Suppressor macrophage treated with lipopolysaccharide for 4 hours (primary cell): ENCODE measurements at regions not wholly inside any gene's neighbourhood (a gene's known extent, or its start where the extent isn't known, plus 50 kb on each side); places are given as distances from the start of the nearest gene placed in this dataset.
"Not testable (repeated sequence)": the region's sequence is repeated elsewhere in the genome, so short reads cannot be mapped to it uniquely, and the experiment has no call there.

ENCODE experiments used
- DNase-seq: peaks from one replicate; pipeline ENCODE4 v3.0.0-alpha.2; 2020

DNA sequence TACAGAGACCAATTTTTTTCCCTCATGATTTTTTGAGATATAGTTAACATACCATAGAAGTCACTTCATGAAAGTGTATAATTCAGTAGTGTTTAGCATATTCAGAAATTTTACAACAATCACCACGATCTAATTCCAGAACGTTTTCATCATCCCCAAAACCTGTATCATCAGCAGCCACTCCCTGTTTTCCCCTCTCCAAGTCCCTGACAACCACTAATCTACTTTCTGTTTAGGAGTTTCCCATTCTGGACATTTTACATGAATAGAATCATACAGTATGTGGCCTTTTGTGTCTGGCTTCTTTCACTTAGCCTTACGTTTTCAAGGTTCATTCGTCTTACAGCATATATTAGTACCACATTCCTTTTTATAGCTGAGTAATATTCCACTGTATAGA lies 204.2 kb upstream of the PLD5 start:
- DNase-seq, result no peak

DNA sequence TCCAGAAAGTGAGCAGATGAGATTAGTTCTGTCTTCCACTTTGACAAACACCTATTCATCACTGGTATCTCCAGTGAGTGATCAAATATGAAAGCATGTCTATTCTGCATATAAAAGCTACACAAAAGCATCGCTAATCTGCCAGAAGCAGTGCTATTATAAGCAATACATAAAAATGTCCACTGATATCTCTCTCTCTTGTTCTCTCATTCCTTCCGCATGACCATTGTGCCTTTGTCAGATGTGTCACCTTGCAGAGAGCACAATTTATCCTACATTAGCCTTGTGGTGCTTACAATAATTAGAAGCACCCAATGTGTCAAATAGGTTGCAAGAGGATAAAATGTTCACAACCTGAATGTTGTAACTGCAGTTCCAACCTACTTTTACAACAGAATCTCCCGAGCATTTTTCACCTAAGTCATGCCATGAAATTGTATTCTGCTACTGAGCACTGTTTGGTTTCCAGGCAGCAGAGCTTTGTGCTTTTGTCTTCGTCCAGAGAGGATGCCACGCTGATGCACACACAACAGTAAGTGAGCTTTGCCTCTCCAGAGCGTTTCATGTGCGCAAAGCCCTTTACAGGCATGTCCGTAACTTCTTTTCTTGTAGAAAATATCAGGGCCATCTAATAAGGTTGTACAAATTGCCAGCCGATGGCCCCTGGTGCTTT lies 198.7 kb upstream of the PLD5 start:
- DNase-seq, result no peak

DNA sequence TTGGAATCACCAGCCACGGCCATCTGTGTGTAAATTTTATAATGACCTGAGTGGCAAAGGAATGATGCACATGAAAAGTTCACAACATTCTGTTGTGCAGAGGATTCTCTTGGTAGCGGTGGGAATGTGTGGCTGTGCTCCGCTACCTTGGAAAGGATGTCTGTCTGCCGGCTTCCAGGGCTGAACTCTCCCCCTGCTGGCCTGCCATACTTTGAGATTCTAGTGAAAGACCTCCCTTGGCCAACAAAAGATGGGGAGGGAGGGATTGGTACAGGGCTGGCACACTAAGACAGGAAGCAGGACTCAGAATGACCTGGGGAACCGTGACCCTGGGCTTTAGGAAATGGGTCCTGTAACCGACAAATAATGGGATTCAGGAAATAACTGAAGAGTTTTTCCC lies 194.5 kb upstream of the PLD5 start:
- no peak for DNase-seq

DNA sequence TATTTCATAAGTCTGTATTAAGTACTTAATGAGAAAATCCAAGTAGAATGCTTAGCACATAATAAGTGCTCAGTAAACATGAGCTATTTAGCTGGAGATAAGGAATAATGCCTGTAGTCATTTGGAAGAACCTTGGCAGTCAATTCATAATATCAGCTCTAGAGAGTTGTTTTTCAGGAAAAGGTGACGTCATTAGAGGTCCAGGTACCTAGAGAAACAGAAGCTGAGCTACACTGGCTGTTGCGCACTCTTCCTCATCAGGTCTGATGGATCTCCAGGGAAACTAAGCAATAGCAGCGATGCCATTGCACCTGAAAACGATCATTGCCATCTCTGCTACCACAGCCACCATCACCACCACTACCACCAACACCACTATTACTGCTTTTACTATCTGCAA lies 187.8 kb upstream of the PLD5 start:
- DNase-seq, result no peak

DNA sequence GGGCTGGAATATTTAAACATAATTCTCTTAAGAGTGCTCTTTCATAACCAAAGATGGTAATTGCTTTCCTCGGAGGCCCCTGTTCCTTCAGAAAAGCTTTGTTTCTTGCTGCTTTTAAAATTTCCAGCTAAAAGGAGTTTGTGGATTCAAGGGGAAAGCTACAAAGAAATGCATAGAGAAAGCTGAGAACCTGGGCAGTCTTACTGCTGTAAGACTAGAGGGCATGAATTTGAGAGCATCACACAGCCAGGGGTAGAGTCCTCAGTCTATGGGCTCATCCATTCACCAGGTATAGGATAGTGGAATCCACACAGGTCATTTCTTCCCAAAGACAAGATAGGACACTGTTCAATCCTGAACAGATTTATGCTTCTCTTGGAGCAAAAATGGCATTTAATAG lies 186.3 kb upstream of the PLD5 start:
- no peak for DNase-seq

DNA sequence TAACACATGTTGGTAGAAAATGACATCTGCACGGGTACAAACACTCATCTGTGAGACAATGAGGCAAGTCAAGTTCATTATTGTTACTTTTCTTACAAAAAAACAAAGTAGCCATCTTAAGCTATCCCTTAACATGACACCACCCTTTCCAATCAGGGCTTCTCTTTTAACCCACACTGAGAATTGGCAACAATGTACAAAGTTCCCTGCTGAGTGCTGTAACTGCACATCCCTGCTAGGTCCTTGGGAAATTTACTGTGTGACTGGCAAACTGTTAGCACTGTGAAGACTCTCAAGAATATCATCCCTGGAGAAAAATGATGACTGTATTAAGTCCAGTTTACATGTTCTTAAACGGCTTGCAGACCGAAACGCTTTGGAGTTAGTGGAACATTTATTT lies 185.8 kb upstream of the PLD5 start:
- DNase-seq, result no peak

DNA sequence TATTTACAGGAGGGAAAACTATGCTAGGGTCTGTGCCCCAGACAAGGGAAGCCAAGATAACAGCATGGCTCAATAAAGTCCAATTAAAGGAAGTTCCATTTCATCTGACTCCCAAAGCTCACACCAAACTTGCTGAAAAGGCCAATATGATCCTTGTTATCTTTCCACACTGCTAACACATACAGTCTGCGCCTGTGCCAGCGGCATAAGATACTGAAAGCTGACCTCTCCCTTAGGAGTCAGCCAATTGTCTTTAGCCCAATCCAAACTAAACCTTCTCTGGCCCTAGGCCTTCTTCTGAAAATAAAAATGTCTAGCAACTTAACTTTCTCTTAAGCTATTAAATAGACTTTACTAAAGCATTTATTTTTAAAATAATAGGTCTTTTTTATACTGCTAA lies 179.0 kb upstream of the PLD5 start:
- no peak for DNase-seq

DNA sequence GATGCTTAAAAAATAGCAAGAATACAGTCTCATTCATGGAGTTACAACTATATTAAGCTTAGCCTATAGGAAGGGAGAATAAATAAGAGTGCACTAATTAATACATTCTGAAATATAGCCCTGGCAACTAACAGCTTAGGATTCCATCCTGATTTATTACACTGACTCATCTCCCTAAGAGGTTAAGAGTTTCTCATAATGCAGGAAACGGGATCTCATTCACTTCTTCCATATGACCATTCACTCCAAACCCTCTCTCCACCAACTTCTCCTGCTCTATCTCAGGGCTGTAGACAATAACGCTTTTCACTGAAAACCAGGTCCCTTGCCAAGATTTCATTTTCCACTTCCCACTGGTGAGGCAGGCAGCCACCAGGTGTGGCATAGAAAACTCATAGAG lies 168.5 kb upstream of the PLD5 start:
- no peak for DNase-seq

DNA sequence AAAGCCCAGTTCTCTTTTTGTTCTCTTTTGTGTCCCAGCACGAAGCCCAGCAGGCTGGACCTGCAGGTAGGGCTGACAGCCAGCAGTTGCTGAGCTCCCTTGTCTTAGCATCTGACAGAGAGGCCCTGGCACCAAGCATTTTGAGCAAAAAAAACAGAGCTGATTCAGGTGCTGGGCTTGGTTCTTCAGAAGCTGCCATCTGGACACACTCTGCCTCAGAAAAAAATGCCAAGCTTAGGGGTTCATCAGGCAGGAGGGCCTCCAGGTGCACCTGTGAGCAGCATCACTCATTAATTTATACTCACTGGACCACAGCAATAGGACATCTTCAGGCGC lies 167.1 kb upstream of the PLD5 start:
- no peak for DNase-seq

DNA sequence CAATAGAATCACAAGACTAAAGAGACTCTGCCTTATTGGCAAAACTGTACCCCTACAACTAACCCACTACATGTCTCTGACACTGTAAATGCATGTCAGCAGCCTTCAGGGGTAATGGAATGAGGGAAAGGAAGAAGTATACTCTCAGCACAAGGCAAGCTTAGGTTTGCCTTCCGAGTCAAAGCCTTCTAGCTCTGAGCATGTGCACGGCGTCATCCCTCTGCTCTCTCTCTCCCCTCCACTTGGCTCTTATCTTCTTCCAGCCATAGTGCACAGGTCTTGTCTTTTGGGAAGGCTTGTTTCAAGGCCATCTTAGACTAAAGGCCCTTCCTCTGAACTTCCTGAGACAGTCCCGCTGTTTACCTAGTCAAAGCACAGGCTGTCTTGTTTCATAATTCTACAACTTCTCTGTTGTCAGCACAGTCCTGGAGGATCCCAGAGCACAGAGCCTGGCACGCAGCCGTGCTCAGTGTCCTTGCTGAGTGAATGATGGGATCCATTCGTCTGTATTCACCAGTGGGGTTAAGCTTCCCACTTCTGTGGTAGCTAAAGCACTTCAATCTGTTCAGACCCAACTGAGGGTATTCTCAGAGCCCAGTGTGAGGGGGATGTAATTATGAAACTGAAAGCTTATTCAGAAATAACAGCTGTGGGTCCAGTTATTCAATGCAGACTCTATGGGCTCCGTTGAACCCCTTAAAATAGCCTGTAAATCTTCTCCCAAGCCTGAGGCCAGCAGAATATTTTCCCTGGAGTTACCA lies 166.5 kb upstream of the PLD5 start:
- DNase-seq, result no peak

DNA sequence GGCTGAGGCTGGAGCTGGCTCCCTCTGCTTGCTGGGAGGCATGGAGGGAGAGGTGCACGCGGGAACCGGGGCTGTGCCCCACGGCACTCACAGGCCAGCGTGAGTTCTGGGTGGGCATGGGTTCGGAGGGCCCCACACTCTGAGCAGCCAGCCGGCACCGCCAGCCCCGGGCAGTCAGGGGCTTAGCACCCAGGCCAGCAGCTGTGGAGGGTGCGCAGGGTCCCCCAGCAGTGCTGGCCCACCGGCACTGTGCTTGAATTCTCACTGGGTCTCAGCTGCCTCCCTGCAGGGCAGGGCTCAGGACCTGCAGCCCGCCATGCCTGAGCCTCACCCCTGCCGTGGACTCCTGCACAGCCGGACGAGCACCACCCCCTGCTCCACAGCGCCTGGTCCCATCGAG lies 164.9 kb upstream of the PLD5 start:
- DNase-seq, result no peak

DNA sequence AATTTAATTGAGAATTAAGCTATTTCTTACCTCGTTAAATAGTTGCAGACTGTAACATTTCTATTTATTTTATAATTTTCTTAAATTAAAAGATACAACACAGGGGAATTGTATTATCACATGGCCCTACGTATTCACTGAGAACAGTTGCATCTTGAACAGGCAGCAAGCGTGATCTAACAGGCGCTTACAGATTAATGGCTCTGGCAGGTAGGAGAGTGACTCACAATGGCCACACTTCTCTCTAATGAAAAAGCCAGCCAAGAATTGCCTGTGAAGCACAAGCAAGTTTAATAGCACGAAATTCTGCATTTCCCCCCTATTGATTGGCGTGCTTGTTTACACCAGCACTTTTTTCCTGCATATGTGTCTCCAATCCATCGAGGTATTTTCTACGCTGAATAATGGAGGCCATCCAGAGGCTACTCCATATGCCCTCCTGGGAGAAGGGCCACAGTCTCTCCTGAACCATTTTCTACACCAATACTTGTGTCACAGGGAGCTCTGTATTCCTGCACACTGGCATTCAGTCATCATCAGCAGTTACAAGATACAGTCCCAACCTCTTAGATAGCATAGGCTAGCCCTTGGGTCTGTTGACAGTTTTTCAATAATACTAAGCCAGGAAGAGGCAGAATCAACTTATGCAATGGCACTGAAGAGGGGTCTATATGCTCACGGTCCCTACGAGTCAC lies 150.6 kb upstream of the PLD5 start:
- no peak for DNase-seq

DNA sequence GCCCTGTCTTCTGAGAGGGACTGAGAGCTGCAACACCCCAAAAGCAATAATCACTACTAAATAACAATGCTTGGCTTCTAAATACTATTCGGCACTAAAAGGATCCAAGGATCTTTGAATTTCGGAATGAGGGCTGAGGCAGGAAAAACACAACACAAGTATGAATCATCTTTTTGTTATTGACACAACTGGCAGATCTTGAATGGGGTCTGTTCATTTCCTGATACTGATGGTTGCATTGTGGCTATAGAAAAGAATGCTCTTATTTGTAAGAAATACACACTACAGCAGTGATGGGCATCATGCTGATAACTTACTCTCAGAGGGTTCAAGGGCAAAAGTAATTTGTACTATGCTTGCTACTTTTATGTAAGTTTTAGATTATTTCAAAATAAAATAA lies 149.2 kb upstream of the PLD5 start:
- DNase-seq, result no peak

DNA sequence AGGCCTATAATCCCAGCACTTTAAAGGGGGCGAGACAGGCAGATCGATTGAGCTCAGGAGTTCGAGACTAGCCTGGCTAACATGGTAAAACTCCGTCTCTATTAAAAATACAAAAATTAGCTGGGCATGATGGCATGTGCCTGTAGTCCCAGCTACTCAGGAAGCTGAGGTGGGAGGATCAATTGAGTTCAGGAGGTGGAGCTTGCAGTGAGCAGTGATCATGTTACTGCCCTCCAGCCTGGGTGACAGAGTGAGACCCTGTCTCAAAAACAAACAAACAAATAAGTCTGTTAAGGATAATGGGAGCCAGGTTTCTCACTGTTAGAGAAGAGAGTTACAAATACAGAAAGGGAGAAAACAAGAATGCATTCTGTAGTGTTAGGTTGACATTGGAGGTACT lies 148.7 kb upstream of the PLD5 start:
- not testable (repeated sequence) for DNase-seq

DNA sequence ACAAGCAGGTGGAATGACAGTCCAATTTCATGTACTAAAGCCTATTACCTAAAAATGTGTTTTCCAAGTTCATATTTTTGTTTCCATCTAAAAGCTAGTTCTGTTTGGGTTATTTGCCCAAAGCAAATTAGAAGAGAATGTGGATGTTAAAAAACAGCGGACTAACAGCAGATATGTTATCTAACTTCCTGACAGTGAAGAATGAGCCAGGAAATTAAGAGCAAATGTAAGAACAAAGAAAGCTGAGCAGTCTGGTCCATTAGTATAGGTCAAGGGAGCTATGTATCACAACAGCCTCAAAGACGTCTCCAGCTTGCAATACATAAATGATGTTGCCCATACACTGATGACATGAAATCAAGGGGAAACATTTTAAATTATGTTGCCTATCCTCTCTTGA lies 145.5 kb upstream of the PLD5 start:
- no peak for DNase-seq

DNA sequence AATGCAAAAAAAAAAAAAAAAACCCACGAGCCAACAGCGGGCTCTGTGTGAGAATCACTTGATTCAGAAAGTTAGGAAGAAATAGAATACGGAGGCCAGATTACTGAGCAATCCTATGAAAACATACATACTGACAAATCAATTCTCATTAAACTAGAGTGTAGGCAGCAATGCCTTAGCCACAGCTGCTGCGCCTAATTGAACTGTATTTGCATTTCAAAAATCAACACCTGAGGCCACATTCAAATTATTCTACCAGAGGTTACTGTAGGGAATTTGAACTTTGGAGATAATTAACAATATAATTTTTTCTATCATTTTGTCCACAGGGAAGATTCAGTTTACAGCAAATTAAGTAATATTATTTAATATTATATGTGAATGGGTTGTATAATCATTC lies 138.4 kb upstream of the PLD5 start:
- no peak for DNase-seq

DNA sequence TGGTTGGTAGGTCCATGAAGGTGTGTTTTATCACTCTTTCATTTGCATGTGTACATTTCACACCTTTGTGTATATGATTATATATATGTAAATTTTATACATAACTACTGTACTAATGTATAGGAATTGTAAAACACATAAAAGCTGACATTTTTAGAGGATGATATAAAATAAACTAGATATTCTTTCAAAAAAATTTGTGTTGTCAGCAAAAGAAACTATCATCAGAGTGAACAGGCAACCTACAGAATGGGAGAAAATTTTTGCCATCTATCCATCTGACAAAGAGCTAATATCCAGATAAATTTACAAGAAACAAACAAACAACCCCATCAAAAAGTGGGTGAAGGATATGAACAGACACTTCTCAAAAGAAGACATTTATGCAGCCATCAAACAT lies 129.3 kb upstream of the PLD5 start:
- DNase-seq, result not testable (repeated sequence)

DNA sequence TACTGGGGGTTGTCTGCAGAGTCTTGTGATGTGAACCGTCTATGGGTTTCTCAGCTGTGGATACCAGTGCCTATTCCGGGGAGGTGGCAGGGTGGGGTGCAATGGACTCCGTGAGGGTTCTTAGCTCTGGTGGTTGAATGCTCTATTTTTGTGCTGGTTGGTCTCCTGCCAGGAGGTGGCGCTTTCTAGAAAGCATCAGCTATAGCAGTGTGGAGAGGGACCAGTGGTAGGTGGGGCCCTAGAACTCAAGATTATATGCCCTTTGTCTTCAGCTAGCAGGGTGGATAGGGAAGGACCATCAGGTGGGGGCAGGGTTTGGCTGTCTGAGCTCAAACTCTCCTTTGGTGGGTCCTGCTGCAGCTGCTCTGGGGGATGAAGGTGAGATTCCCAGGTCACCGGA lies 127.3 kb upstream of the PLD5 start:
- no peak for DNase-seq

DNA sequence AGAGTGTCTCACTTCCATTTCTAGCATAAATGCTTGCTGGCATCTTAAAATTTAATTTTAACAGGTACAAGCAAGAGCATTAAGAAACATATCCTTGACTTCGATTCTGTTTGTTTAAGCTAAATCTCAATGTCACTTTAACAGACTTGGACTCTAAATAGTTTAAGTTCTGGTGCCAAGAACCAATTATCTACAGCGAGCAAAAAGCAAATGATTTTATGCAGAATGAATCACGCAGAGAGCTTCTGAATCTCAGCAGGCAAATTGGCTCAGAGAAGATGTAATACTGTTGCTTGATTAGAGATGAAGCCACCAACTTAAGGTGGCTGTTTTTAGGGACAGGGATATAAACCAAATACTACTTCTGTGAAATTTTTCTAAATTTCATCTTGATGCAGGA lies 117.0 kb upstream of the PLD5 start:
- no peak for DNase-seq

DNA sequence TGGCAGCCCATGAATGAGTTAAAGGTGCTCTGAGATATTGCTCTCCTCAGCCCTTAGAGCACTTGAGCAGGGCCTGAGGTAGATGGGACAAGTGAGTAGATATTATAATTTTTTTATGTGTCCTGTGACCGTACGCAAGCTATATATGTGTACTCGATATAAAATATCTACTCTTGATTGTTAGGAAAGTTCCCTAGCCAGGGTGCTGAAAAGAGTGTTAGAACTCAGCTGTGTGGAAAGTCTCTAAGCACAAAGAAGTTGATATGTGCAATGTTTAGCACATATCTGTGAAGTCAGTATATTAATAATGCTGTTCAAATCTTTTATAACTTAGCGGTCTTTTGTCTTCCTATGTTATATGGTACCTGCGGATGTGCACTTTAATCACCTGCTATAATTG lies 114.6 kb upstream of the PLD5 start:
- DNase-seq, result no peak

DNA sequence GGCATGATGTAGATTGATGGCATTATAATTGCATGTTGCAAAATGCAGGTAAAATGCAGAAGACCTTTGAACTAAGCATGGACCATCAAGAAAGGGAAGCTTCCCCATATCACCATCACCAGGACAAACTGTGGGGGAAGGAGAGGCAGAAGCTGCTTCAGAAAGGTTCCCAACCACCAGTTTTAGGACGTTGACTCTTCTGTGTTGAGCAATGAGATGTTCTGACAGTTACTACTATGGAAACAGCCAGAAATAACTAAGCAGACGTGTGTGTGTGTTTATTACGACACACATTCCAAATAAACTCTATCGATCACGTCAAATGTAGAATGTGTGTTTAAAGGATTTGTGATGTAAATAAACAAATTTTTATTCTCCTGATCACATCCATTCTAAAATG lies 110.2 kb upstream of the PLD5 start:
- no peak for DNase-seq

DNA sequence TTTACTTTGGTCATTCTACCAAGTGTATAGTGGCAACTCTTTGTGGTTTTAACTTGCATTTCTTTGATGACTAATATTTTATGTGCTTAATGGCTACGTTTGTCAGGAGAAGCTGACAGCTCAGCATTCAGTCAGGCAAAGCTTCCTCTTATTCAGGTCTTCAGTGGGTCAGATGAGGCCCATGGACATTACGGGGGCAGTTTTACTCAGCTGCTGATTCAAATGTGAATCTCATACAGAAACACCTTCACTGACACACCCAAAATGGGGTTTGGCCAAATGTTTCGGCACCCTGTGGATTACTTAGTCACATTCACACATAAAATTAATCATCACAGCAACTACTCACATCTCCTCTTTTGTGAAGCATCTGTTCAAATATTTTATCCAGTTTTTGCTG lies 104.9 kb upstream of the PLD5 start:
- no peak for DNase-seq

DNA sequence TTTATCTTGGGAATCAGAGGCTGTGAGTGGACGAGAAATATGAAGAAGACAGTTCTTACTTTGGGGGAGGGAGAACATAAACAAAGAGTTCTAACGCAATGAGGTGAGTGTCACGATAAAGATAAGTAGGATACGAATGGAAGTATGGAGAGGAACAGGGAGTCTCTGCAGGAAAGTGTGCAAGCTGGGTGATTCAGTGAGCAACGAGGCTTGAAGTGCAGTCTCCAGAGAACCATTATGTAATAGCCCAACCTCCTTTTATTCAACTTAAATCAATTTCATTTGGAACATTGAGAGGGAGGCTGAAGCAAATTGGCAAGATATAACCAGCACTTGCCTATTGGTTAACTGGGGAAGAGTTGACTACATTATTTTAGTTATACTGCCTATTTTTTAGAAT lies 99.3 kb upstream of the PLD5 start:
- no peak for DNase-seq

DNA sequence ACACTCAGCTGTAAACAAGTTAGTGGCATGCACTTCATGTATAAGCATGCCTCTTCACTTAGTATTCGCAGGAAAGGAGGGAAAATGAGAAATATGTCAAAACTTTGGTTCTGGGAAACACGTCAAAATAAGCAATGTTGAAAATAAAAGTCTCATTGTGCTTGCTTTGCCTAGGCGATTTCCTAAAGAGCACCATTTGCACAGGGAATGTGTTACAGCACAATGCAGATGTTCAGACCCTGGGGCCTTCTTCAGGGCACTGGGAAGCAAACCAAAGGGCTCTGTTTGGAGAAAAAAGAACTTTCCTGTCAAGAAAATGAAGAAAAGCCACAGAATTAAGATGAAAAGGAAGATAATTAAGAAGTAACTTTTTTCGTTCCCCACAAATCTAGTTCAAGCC lies 98.6 kb upstream of the PLD5 start:
- DNase-seq, result no peak
